HG03039 (cell line): ENCODE measurements at regions not wholly inside any gene's neighbourhood (a gene's known extent, or its start where the extent isn't known, plus 50 kb on each side); places are given as distances from the start of the nearest gene placed in this dataset.

Experiments used
- ATAC-seq: cut with Tn5 transposase; IDR thresholded peaks from one replicate; pipeline ENCODE4 v1.9.1; 2021; ENCODE audit warnings: mild to moderate bottlenecking, moderate library complexity; ENCODE audit not compliant: unreplicated experiment

DNA sequence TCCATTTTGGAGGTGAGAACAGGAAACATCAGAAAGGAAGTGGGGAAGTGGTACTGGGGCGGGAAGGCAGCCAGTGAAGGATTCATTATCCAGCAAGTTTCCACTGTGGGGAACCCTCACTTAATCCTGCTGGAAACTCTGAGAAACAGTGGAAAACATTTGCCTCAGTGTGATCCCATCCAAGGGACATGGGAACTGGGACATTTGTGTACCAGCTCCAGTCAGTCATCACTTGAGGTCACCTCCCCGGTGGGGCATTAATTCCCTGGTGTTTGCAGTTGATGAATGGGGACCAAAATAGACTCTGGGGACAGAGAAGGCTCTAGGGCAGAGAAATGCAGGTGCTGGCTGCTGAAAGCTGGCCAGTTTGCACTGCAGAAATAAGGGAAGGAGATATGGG, 599.9 kb downstream of the BUD13 start:
- no peak for ATAC-seq

DNA sequence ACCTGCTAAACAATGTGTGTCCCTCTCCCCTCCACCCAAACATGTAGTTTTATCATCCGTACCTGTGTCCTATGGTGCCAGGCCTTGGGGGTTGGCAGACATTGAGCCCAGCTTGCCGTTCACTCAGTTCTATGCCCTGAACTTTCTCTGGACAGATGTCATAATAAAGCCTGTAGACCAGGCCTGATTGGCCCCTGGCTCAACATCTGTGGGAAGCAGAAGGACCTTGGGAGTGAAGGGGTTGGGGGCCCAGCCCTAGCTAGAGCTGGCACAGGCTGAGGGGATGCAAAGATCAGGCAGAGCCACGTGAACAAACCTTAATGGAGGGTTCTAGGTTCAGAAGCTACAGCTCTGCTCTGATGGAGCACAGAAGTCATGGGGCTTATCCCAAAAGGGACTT, 600.6 kb downstream of the BUD13 start:
- ATAC-seq: no peak

DNA sequence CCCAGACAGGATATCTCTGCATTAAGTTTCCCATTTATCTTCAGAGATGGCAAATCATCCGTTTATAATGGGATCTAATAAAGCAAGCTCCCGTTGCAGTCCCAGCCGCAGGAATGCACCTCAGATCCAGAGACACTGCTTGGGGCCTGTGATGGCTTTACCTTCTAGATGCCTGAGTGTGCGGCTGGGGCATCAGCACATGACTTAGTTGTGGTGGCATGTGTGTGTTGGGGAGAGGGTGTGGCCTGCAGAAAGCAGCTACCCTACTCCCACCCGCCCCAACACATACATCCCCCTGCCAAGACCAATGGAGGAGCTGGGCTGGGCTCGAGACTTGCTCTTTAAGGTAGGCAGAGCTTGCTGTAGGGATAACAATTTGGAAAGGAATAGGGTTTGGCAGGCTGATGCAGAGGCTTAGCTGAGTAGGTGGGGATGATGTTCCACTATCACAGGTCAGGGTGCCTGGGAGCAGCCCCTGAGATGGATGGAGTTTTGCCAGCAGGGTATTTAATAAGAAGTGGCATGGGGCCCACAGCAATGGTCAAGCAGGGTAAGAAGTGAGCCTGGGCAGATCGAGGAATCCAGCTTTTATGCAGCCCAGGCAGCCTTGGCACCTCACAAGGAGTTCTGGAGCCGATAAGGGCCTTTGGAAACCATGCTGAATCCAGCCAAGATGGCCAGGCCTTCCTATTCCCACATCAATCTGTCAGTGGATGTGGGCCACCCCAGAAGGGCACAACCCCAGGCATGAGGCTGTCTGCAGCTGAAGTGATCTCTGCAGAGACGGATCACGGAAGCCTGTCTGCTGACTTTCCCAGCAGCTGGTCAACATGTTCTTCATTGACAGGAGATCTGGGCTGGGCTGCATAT, 601.3 kb downstream of the BUD13 start:
- ATAC-seq: no peak

DNA sequence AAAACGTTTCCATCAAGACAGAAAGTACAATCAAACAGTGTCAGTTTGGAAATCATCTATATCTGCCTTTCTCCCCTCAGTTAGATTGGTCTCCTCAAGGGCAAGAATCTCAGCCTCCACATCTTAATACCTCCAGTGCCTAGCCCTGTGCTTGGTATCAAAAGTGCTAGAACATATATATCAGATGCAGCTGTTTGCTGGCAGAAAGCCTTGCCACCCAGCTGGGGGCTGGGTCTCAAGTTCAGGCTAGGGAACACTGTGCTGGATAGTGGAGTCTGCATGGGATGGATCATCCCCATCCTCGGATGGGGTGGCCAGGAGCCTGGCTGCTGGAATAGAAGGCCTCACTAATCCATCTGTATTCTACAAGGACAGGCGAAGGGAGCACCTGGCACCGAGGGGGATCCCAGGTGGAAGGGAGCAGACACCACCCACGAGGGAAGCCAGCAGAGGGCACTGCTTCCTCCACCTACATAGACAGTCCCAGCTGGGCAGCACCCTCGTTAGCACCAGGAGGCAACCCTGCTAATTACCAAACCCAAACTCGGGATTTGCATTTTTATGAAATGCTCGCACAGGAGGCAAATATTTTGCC, 602.2 kb downstream of the BUD13 start:
- ATAC-seq: no peak

DNA sequence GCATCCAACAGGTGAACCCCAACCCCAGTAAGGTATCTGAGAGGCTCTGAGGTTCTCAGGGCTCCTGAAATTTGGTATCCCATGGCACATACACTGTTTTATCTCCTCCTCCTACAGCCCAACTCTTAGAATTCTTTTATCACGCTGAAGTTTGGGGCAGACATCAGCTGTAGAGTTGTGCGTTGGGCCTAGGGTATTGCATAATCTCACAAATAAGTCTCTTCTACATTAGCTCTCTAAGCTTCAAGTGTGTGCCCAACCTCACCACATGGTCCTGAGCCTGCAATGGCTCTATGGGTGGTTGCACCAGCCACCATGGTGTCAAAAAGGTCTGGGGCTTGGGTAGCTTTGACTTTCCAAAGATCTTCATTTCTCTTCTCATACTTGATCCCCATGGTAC, 603.0 kb downstream of the BUD13 start:
- no peak for ATAC-seq

DNA sequence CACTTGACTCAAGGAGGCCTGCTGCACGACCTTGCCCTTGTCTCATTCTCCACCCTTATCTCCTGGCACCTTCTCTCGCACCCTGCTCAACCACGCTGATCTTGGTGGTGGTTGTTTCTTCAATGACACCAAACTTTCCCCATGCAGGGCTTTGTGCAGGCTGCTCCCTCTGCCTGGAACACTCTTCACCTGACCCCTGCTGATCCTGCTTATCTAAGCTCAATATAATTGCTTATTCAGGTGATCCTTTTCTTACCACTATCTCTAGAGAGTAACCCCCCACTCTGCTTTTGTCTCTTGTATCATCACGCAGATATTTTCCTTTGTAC, 604.4 kb downstream of the BUD13 start:
- no peak for ATAC-seq

DNA sequence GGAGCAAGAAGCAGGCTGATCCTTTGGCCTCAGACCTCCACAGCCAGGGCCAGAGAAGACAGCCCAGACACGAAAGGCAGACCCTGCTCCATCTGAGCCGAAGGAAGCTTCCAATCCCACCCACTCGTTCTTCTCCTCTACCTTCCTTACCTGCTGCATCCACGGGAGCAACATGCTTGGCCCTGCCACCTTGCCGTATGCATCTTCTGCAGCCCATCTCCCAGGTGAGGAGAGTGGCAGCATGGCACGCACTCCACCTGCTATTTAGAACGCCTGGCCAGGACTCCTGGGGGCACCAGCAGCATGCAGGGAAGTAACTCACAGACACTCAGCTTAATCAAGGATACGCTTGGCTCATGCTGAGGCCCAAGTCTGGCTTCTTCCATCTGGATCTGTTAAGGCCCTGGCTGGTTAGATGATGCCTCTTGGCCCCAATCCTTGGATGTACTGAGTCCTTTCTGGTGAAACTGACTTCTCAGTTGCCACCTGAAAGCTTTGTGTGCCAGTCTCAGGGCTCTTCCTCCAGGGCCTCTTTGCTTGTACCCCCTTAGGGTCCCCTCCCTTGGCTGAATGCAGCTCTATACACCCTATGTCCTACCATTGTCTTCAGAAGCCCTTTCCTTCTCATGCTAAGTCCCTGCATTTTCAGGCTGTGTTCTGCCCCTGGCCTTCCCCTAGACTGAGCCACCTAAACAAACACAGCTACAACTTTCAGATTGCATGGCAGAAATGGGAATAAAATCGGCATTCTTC, 604.9 kb downstream of the BUD13 start:
- no peak for ATAC-seq

DNA sequence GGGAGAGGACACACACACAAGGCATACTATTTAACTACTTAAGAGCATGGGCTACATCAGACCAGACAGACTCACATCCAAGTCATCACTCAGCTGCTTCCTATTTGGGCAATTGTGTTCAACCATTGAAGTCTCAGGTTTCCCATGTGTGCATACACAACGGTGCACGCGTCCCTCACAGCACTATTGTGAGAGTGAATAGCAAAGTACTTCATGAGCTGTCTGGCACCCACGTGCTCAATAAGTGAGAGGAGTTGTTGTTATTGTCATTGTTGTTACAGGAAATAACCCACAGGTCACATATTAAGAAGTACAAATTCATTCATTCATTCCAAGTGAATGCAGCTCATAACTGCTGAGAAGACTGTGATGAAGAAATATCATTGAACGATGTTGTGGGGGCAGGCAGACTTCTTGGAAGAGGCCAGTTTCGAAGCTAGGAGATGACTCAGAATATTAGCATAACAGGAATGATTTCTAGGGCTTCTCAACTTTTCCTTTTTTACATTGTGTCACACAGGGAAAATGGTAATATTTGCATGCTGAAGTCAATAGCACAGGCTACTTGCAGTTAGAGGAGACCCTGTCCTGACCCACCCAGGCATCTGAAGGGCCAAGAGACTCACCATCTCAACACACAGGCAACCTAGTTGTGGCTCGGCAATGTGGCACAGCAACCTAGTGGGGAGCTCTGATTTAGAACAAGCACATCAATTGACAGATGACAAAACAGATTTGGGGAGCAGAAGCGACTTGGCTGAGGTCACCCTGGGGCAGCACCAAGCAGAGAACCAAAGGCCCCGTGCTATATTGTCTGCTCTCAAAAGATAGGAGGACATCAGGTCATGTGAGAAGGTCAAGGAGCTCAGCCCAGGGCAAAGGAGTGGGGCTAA, 606.0 kb downstream of the BUD13 start:
- no peak for ATAC-seq

DNA sequence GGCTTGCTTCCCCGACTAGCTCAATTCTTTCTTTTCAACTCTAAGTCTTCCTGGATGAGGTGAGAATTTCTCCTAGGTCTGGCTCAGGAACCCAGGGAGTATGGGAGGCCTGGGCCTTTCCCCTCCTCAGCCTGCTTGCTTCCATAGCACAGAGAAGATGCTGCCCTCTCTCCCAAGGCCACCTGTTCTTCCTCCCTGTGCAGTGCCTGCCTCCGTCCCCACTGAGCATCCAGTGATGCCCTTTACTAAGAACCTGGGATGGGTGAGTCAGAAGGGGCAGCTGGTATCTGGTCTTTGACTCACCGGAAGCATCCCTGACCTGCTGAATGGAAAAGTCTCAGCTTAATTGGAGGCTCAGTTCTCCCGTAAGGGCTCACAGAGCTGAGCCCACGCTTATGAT, 607.9 kb downstream of the BUD13 start:
- ATAC-seq: no peak

DNA sequence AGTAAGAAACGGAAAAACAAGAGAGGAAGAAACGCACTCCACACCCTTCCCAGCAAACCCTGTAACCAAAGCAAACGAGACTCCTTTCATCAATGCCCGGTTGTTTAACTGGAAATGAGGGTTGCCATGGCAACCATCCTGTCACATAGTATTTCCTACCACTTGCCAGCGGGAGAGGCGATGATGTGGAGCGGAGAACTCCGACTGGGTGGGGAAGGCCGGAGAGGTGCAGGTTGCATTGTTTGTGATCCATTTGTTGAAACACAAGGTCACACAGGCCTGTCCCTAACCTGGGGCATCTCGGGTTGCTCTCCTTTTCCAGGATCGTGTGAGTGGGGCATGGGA, 609.9 kb downstream of the BUD13 start:
- ATAC-seq: no peak

DNA sequence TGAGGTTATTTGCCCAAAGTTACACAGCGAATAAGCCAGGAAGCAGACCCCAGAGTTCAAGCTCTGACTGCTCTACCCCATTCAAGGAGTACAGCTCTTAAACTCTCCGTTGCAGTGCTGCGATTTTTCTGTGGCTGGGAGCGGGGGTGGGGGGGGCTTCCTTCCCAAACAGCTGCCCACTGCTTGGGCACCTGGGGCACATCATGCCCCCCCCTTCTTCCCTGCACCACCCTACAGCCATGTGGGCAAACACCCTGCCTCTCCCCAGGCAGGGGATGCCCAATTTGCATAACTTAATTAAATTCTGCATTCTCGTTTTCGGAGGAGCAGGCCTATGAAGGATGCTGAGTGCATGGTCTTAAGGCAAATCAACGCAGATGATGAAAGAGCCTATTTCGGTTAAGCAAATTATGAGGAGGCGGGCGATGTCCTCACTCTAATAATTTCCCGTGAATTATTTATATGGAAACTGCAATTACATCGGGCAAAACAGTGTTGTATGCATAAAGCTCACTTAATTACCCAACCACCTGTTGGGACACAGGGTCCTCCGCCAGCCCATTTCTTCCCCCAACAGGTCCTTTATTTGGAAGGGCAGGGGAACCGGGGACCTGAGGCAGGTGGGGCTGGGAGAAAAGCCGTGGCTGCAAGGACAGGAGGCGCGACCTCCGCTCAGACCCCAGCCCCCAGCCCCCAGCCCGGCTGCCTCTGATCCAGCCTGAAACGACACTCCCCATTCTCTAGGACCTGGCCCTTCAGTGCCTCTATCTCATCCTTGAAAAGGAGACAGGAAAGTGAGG, 610.5 kb downstream of the BUD13 start:
- ATAC-seq: no peak

DNA sequence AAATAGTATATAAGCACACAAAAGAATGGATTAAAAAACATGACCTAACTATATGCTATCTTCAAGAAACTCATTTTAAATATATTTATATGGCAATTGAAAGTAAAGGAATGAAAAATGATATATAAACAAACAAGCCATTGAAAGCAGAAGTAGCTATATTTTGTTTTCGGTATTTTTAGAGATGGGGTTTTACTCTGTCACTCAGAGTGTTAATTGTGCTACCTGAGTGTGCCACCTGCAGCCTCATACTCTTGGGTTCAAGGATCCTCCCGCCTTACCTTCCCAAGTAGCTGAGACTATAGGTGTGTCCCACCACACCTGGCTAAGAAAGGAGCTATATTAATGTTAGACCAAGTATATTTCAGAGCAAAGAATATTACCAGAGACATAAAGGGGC, 624.1 kb downstream of the BUD13 start:
- ATAC-seq: no peak

DNA sequence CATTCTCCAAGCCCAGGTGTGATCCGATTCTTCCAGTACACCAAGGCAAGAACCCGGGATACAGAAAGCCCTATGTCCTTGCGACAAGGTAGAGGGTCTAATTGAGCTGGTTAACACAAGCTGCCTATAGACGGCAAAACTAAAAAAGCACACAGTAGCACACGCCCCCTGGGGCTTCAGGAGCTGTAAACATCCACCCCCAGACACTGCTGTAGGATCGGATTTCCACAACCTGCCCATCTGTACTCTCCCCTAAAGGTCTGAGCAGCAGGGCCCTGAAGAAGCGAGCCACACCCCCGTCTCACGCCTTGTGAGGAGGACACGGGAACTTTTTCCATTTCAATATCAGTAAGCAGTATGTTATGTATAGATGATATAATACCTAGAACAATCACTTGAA, 624.7 kb downstream of the BUD13 start:
- ATAC-seq: no peak

DNA sequence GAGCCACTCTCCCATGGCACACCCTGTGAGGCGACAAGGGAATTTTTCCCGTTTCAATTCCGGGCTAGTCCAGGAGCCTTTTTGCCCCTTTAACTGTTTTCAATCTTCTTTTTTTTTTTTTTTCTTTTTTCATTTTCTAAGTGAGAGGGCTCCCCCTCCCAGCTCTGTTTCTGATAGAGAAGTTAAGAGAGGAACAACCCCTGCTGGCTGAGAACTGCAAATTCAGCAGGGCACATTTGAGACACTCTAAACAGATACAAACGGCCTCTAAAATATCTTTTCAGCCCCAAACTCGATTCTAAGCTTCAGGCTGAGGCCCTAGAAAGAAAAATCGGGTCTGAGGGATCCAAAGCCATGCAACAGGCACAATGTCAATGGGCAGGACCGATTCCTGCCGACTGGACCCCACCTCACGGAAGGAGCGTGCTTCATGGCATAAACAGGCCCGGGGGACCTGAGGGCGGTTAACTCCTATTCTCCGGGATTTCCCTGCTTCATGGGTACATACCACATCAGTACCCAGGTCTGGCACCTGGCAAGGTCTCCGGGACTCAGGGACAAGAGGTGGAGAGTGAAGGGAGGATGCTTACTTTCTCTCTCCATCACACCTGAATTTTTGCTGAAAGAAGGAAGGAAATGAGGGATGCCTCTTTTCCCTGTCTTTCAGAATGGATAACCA, 627.5 kb downstream of the BUD13 start:
- ATAC-seq: no peak

DNA sequence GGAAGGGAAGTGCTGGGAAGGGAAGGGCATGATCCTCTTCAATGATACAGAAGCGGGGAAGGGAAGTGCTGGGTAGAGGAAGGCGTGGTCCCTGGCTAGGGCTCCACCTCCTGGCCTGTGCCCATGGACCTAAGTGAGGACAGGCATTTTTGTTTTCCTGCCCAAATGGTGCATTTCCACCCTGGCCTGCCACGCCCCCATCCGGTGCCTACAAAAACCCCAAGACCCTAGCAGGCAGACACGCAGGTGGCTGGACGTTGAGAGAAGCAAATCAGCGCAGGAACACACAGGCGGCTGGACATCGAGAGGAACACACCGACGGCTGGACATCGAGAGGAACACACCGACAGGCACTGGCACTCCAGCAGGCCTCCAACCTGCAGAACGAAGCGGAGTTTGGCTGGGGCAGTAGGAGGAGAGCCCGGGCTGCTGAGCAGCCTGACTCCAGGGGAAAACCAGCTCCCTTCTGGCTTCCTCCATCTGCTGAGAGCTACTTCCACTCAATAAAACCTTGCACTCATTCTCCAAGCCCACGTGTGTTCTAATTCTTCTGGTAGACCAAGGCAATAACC, 628.3 kb downstream of the BUD13 start:
- no peak for ATAC-seq

DNA sequence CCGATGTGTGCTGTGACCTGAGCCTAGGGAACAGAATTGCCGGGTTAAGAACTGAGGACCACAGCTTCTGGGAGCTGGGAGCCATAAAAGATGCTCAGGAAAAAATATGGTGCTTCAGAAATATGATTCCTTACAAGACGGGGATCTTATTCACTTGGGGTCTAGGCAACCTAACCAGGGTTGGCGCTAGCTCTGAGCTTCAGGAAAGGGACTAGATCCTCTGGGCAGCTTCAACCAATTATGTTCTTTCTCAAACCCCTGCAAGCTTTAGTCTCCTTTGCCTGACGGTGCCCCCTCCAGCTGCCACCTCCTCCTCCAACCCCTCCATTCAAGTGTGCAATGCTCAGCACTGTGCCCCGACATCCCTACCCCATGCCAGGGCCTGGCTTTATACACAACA, 634.1 kb upstream of the CADM1 start:
- no peak for ATAC-seq

DNA sequence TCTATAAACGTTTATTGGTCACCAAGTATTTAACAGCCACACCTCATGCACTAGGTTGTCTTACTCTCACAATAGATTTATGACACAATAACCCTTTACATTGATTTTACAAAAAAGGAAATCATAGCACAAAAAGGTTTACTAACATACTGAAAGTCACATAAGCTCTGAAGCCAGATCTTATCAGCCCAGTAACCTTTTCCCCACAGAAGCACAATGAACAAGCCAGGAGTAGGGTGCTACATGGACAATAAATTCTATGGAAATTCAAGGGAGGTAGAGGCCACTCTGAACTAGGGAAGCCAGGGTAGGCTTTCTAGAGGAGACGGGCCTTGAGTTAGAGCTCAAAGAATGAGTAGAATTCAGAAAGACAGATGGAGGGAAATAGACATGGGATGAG, 633.5 kb upstream of the CADM1 start:
- ATAC-seq: no peak

DNA sequence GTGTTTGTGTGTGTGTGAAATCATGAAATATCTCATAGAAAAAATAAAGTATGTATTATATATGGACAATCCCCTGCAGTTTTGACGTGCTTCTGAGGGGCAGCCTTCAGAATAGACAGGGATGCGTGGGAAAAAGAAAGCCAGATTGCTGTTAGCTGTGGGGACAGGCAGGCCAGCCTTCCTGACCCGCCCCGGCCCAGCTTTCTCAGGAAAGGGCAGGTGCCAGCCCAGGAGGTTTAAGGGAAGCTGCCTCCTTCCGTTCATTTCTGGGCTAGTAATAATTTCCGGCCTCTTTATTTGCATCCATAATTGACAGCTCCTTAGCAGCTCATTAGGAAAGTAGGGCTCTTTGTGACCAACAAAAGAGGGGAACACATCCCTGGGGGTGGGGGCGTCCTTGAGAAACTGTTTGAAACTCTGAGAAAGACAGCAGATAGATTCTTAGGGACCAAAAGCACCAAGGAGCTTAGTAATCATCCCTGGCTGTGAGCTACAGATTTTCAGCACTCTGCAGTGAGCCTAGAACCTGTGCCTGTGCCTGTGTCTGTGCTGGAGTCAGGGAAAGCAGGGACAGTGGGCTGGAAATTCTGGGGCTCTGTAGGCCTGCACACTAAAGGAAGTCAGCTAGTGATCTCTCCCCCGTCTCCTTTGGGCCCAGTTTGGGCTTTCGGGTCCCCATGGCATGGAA, 632.9 kb upstream of the CADM1 start:
- no peak for ATAC-seq

DNA sequence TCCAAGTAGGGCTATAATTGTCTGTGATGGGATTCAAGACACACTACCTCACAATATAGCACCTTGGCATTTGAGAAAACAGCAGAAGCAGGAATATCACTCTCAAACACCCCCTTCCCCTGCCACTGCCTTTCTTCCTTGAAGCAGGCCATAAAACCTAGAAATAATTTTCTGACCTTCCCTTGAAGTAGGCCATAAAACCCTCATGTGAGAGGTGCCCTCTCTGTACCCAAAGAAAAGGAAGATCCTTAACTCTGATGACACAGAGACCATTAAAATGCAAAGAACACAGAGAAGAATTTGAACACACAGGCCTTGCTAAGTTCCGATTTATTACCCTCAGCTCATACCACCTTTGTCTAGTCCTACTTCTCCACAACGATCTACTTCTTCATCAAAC, 631.7 kb upstream of the CADM1 start:
- ATAC-seq: no peak
